DMS53 (cell line): ENCODE measurements at regions not wholly inside any gene's neighbourhood (a gene's known extent, or its start where the extent isn't known, plus 50 kb on each side); places are given as distances from the start of the nearest gene placed in this dataset.
A peak's percentile ranks its signal among the peaks of the same experiment; 100 is the strongest.

Source experiments
- DNase-seq: peaks from one replicate; lab custom pipeline; 2025; lab: John Stamatoyannopoulos, UW

- no peak for DNase-seq
Observed at GRCh38 chr12:72082986-72083820, 144.6 kb downstream of the TPH2 start.

DNA sequence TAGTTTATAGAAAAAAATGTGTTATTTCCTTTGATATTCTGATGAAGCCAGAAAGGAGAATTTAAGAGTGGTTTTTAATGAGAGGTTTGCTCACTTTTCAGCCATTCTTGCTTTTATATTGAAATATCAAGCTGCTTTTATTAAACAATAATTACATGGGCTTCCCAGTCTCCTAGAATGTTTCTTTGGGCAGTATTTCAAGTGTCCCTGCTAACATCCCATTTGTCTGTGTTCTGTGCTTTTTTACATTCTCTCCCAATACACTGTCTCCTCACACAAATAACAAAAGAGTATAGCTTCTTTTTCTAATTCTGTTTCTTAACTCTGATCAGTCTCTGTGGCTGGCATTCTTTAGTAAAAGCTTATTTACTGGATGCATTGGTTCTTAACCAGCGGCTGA is 145.4 kb downstream of the TPH2 start:
- no peak for DNase-seq

DNA sequence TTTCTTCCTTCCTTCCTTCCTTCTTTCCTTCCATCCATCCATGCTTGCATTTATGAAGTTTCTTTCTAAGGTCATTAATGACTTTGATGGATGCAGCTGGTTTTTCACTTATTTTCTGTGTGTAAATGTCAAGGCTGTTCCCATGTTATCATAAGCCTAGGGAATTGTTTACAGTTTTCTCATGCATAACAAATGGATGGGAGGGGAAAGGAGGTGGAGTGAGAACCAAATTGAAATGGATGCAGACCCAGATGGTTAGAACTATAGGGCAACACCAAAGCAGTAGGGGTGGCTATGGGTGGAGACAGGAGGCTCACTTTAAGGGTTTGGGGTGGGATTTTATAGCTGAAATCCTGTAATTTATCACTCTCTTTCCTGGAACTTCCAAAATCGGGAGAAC is 146.2 kb downstream of the TPH2 start:
- peak; percentile 30 for DNase-seq

DNA sequence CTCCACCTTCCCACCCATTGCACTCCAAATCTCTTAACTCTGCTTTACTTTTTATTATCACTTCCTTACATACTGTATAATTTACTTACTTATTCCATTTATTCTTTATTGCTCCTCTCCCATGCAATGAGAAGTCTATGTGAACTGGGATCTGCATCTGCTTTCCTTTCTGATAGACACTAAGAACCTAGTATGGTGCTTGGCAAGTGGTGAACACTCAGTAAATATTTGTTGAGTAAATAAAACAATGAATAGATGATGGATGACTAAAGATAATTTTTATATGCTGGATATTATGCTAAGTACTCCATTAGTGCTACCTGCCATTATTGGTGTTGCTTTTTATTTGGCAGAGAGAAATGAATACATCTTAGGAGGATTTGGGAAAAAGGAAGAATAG is 151.0 kb downstream of the TPH2 start:
- DNase-seq = peak; percentile 90

DNA sequence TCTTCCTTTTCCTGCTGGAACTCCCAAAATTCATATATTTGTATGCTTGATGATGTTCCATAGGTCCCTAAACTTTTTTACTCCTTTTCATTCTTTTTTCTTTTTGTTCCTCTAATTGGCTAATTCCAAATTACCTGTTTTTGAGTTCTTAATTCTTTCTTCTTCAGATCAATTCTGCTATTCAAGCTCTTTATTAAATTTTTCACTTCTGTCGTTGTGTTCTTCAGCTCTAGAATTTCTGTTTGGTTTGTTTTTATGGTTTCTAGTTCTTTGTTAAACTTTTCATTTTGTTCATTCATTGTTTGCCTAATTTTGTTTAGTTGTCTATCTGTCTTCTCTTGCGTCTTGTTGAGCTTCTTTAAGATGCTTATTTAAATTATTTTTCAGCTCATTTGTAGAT is 154.8 kb downstream of the TPH2 start:
- no peak for DNase-seq

GRCh38 chr12:72093930-72094329 is 155.3 kb downstream of the TPH2 start:
- peak; percentile 70 for DNase-seq

GRCh38 chr12:72094490-72094889 is 155.8 kb downstream of the TPH2 start:
- DNase-seq = peak; percentile 93

GRCh38 chr12:72095025-72095424 is 156.4 kb downstream of the TPH2 start:
- peak; percentile 49 for DNase-seq

GRCh38 chr12:72098622-72099021 is 160.0 kb downstream of the TPH2 start:
- DNase-seq = no peak

- no peak for DNase-seq
Observed at GRCh38 chr12:72100854-72101253, 162.2 kb downstream of the TPH2 start.

GRCh38 chr12:72102150-72102549 is 163.5 kb downstream of the TPH2 start:
- DNase-seq = no peak

- peak; percentile 57 for DNase-seq
Observed at GRCh38 chr12:72105849-72106248, 166.3 kb upstream of the TRHDE start.

DNA sequence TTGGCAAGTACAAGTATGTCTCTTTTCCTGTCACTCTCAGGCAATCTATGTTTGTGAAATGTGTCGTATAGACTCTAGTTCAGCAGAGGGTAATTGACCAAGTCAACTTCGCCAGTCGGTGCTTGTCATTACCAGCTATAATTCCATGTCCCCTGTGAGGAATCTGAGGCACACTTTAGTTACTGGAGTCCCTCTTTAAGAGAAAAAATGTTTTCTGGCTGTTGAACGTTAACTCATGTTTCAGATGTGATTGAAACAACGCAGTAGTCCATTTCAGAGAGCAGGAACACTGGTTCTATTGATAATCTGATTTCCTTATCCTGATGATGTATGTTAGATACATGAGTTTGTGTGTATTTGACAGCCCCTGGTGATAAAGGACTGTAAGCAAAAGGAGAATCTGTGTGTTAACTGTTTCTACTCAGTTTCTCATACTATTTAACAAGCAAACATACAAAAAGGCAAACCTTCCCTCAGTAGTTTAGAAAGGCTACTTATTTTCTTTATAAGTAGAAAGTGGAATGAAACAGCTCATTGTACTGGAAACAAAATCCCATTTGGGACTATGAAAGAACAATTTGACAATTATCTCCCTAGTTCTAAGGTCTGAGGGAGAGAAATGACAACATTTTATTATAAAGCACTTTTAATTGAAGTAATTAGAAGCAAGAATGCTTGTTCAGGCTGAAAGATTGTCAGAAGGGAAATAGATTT is 161.1 kb upstream of the TRHDE start:
- no peak for DNase-seq

GRCh38 chr12:72111706-72112105 is 160.5 kb upstream of the TRHDE start:
- no peak for DNase-seq

GRCh38 chr12:72133497-72134055 is 138.6 kb upstream of the TRHDE start:
- peak; percentile 66 for DNase-seq

DNA sequence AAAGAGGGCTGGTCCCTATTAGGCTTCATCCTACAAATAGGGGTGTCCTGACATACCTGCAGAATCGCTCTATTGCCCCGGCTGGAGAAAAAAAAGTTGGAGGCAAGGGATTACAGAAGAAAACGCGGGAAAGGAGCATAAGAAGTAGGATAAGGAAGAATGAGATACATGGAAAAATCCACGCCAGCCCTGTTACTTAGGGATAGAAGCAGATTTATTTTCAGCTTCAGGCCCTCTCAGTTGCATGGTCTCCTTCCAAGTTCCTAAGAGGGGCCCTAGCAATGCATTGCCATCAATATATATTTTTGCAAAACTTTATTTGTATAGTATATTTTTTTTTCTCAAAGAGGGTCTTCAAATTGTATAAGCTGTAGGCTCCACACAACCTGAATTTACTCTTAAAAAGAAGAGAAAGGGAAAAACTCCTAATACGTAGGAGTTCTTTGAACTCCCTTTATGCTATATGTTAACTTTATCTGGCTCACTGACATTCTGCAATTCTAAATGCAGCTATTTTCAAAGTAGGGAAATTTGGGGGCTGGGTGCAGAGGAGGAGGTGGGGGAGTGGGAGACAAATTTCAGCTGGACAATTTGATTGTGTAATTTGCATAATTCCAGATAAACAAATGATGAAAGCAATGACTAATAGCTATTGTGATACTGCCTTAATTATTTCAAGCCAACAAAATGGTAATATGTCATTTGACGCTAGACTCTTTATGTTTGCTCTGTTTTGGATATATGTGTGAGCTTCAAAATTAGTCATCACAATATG is 137.7 kb upstream of the TRHDE start:
- no peak for DNase-seq

DNA sequence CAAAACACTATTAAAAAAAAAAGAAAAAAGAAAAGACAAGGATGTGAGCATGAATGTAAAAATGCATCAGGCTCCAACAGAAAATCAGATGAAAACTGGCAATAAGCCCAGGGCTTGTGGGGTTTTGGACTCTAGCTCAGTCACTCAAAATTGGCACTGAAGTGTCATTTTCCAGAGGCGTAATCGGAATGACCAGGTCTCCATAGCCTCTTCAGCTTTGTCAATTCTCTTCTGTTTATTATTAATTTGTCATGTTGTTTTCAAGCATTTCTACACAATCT is 137.2 kb upstream of the TRHDE start:
- DNase-seq = no peak

- no peak for DNase-seq
Observed at GRCh38 chr12:72136792-72137191, 135.4 kb upstream of the TRHDE start.

GRCh38 chr12:72139411-72139810 is 132.8 kb upstream of the TRHDE start:
- DNase-seq = no peak

- DNase-seq = peak; percentile 65
Observed at GRCh38 chr12:72141381-72141780, 130.8 kb upstream of the TRHDE start.

DNA sequence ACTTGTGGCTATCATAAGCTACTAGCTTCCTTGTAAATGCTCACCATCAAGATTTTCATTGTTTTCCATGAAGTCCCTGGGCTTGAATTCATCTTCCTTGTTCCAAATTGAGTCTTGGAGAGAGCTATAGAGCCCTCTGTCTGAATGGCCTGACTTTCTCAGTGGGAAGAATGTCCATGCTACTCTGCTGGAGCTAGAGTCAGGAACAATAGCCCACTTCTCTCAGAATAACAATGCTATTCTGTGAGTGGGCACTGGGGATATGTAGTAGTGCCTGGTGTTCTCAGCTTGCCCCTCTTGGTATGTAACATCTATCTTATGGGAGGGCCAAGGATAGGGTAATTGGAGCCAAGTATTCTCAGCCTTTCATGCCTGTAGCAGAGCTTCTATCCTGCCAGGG is 127.6 kb upstream of the TRHDE start:
- DNase-seq = no peak

DNA sequence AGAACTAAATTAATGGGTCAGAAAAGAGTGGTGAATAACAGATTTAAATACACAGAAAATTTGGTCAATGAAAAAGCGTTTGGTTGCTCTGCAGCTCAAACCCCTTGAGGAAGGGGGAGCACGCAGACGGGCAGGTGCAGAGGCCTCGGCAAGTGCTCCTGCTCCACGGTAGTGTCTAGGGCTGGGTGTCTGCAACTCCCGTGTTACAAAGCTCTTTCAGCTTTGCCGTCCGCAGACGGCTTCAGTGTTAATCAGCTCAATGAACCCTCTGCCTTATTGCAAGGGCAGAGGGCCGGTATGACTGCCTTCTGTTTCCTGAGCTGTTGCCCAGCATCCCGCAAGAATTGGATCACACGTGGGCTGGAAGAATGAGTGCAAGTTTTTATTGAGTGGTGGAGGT is 125.7 kb upstream of the TRHDE start:
- no peak for DNase-seq

- no peak for DNase-seq
Observed at GRCh38 chr12:72148709-72149108, 123.5 kb upstream of the TRHDE start.
